GM23248 (cell line): ENCODE measurements at regions not wholly inside any gene's neighbourhood (a gene's known extent, or its start where the extent isn't known, plus 50 kb on each side); places are given as distances from the start of the nearest gene placed in this dataset.

Source experiments
- DNase-seq: peaks from one replicate; pipeline ENCODE4 v3.0.0-alpha.2; 2015
- H2AFZ ChIP-seq: fragments of 200-600 bp; sonication (generic); 2 replicates; pipeline ENCODE4 v1.6.1; 2016; ENCODE audit warnings: antibody characterized with exemption
- H3F3A ChIP-seq: fragments of 200-600 bp; sonication (generic); 2 replicates; pipeline ENCODE4 v1.6.1; 2016; ENCODE audit warnings: mild to moderate bottlenecking, antibody characterized with exemption, mixed run types; ENCODE audit not compliant: insufficient read depth
- H3K27ac ChIP-seq: fragments of 200-600 bp; sonication (generic); 2 replicates; pipeline ENCODE4 v1.5.1; 2016; ENCODE audit warnings: mild to moderate bottlenecking
- H3K27me3 ChIP-seq: fragments of 200-600 bp; sonication (generic); replicated peaks from 2 replicates; pipeline ENCODE4 v1.6.1; 2016; ENCODE audit warnings: mild to moderate bottlenecking; ENCODE audit not compliant: insufficient read depth
- H3K36me3 ChIP-seq: fragments of 200-600 bp; sonication (generic); 2 replicates; pipeline ENCODE4 v1.6.1; 2016; ENCODE audit warnings: low read depth, mild to moderate bottlenecking
- H3K4me1 ChIP-seq: fragments of 200-600 bp; sonication (generic); 2 replicates; pipeline ENCODE4 v1.6.1; 2016; ENCODE audit warnings: mild to moderate bottlenecking; ENCODE audit not compliant: insufficient read depth
- H3K4me2 ChIP-seq: fragments of 200-600 bp; sonication (generic); one replicate; pipeline ENCODE4 v1.6.1; 2016; ENCODE audit warnings: mild to moderate bottlenecking; ENCODE audit not compliant: unreplicated experiment
- H3K4me3 ChIP-seq: fragments of 200-600 bp; sonication (generic); 2 replicates; pipeline ENCODE4 v1.5.1; 2016; ENCODE audit warnings: mild to moderate bottlenecking
- H3K79me2 ChIP-seq: fragments of 200-600 bp; sonication (generic); 2 replicates; pipeline ENCODE4 v1.6.1; 2016; ENCODE audit warnings: mild to moderate bottlenecking; ENCODE audit not compliant: insufficient read depth
- H3K9ac ChIP-seq: fragments of 200-600 bp; sonication (generic); 2 replicates; pipeline ENCODE4 v1.6.1; 2016; ENCODE audit warnings: mild to moderate bottlenecking
- H3K9me2 ChIP-seq: fragments of 200-600 bp; sonication (generic); 2 replicates; pipeline ENCODE4 v1.6.1; 2016; ENCODE audit warnings: mixed run types, mild to moderate bottlenecking, moderate library complexity; ENCODE audit not compliant: insufficient read depth
- H3K9me3 ChIP-seq: fragments of 200-600 bp; sonication (generic); one replicate; pipeline ENCODE4 v1.6.1; 2017; ENCODE audit warnings: low read depth
- H4K20me1 ChIP-seq: fragments of 200-600 bp; sonication (generic); 2 replicates; pipeline ENCODE4 v1.6.0; 2016; ENCODE audit not compliant: insufficient read depth
- EZH2 ChIP-seq: fragments of 200-600 bp; sonication (generic); IDR thresholded peaks from 2 replicates; pipeline ENCODE4 v1.6.1; 2018; ENCODE audit warnings: antibody characterized with exemption, mild to moderate bottlenecking; ENCODE audit not compliant: insufficient read depth, poor library complexity, severe bottlenecking
- EZH2phosphoT487 ChIP-seq: fragments of 200-600 bp; sonication (generic); IDR thresholded peaks from 2 replicates; pipeline ENCODE4 v1.6.1; 2018; ENCODE audit warnings: antibody characterized with exemption, moderate library complexity, mild to moderate bottlenecking, low read depth; ENCODE audit not compliant: insufficient read depth
- WGBS, 2 experiments: methylation state at CpG; one replicate each; pipeline ENCODE4 v1.1.6; 2015 to 2017; ENCODE audit warnings: low lambda C conversion rate in 2 of 2, low coverage in 1 of 2; ENCODE audit errors: missing lambda C conversion rate in 2 of 2; 5-methylcytosine and 5-hydroxymethylcytosine counted together
- in situ Hi-C: fragments of 300-500 bp; cut with MboI; formaldehyde crosslinking; loops from 2 replicates; pipeline ENCODE4 v1.15.0; 2020

DNA sequence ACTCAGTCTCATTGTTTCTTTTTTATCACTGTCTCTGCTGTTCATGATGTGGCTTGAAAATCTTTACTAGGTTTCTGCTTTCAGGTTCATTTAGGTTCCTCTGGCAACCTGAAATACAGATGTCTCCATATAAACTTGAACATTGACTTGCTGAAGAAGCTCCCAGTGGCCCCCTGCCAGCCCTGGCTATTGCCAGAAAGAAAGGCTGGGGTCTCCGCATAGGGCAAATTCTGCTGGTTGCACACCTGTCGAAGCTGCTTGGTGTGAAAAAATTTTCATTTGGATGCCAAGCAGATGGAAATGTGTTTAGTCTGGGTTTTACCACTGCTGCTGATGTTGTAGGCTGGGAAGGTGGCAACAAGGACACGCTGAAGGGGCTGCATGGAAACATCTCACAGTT is 826.7 kb upstream of the GHITM start:
- no peaks in the 10 kb centered on the region for H3K27me3 ChIP-seq
- no peak overlapping the region for H3K27ac ChIP-seq
- no peaks in the 10 kb centered on the region for H3F3A ChIP-seq
- no peaks in the 10 kb centered on the region for H3K9me3 ChIP-seq
- H3K79me2 ChIP-seq, result no peaks in the 10 kb centered on the region
- H3K36me3 ChIP-seq, result no peaks in the 10 kb centered on the region
- H2AFZ ChIP-seq, result no peak overlapping the region
- H3K4me3 ChIP-seq, result no peak overlapping the region
- no peaks in the 10 kb centered on the region for H3K9me2 ChIP-seq
- TF ChIP-seq EZH2 (no peak), EZH2phosphoT487 (no peak)
- no peak overlapping the region for H3K9ac ChIP-seq
- H3K4me1 ChIP-seq, result no peaks in the 10 kb centered on the region
- in situ Hi-C loops, result no loop called here
- no peak overlapping the region for H3K4me2 ChIP-seq
- no peaks in the 10 kb centered on the region for H4K20me1 ChIP-seq
- DNase-seq, result no peak
- WGBS, 2 experiments, result 14 to 17% methylated on average over 3 of the region's 3 CpGs

DNA sequence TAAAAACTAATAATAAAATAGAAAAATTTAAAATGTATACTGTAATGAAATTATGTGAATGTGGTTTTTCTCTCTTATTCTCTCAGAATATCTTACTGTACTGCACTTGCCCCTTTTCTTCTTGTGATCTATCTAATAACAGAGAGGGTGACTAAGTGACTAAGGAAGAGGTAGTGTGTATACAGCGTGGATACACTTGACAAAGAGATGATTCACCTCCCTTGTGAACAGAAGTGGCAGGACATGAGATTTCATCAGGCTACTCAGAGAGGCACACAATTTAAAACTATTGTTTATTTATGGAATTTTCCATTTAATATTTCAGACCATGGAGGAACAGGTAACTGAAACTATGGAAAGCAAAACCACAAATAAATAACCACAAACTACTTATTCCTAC is 806.6 kb upstream of the GHITM start:
- WGBS, 2 experiments, result 7 to 13% methylated on average over 1 of the region's 1 CpG
- no peaks in the 10 kb centered on the region for H3K9me3 ChIP-seq
- H3K4me2 ChIP-seq, result no peak overlapping the region
- in situ Hi-C loops, result no loop called here
- no peak overlapping the region for H2AFZ ChIP-seq
- H3K9ac ChIP-seq, result no peak overlapping the region
- H3K4me3 ChIP-seq, result no peak overlapping the region
- no peaks in the 10 kb centered on the region for H3F3A ChIP-seq
- no peak for TF ChIP-seq EZH2phosphoT487
- no peak for TF ChIP-seq EZH2
- no peaks in the 10 kb centered on the region for H3K4me1 ChIP-seq
- no peaks in the 10 kb centered on the region for H3K9me2 ChIP-seq
- H3K27me3 ChIP-seq, result no peaks in the 10 kb centered on the region
- H3K27ac ChIP-seq, result no peak overlapping the region
- H4K20me1 ChIP-seq, result no peaks in the 10 kb centered on the region
- DNase-seq, result no peak
- H3K36me3 ChIP-seq, result no peaks in the 10 kb centered on the region
- no peaks in the 10 kb centered on the region for H3K79me2 ChIP-seq

DNA sequence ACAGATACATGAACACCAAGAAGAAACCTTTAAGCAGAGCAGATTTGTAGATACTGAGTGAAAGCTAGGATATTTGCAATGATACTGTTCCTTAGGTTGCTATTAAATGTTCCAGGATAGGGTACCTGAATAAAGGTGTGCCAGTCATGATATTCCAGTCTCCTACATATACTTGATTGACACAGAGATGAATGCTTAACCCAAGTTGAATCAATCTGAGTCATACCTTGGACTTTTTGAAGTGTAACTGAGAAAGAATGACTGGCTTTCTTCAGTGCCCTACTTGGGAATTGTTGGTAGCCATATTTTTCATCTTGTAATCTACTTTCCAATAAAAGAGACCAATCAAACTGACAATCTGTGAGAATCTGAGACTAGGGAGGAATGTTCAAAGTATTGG is 805.7 kb upstream of the GHITM start:
- H3K27me3 ChIP-seq, result no peaks in the 10 kb centered on the region
- no peaks in the 10 kb centered on the region for H3K79me2 ChIP-seq
- in situ Hi-C loops, result no loop called here
- no peaks in the 10 kb centered on the region for H3K9me2 ChIP-seq
- no peaks in the 10 kb centered on the region for H4K20me1 ChIP-seq
- no peaks in the 10 kb centered on the region for H3K36me3 ChIP-seq
- no peak overlapping the region for H3K4me3 ChIP-seq
- no peak overlapping the region for H2AFZ ChIP-seq
- TF ChIP-seq EZH2, result no peak
- TF ChIP-seq EZH2phosphoT487, result no peak
- no peaks in the 10 kb centered on the region for H3K9me3 ChIP-seq
- H3K4me1 ChIP-seq, result no peaks in the 10 kb centered on the region
- H3K27ac ChIP-seq, result no peak overlapping the region
- H3K9ac ChIP-seq, result no peak overlapping the region
- H3F3A ChIP-seq, result no peaks in the 10 kb centered on the region
- no peak overlapping the region for H3K4me2 ChIP-seq
- DNase-seq, result no peak

DNA sequence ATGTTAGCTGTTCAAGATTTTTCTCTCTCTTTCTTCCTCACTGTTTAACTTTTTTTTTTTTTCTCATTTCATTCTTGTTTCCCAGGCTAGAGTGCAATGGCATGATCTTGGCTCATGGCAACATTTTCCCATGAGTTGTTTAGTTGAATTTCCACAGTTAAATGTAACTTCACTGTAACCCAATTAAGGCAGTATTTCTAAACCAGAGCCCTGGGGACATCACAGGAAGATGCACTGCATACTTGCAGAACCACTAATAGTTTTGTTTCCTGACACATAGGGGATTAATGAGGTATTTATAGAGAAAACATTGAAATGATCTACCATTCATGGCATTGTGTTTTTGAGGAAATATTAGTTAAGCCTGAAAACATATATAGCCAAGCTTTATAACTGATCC is 795.6 kb upstream of the GHITM start:
- Histone ChIP-seq H3K79me2 (no peaks in the 10 kb centered on the region), H3K4me2 (no peak overlapping the region), H3K9ac (no peak overlapping the region), H3K36me3 (no peaks in the 10 kb centered on the region), H3K9me2 (no peaks in the 10 kb centered on the region), H3K27ac (no peak overlapping the region), H3K27me3 (no peaks in the 10 kb centered on the region), H3F3A (no peaks in the 10 kb centered on the region), H3K4me3 (no peak overlapping the region), H3K9me3 (no peaks in the 10 kb centered on the region), H4K20me1 (no peaks in the 10 kb centered on the region), H3K4me1 (no peaks in the 10 kb centered on the region), H2AFZ (no peak overlapping the region)
- in situ Hi-C loops, result no loop called here
- no peak for DNase-seq
- TF ChIP-seq EZH2phosphoT487 (no peak), EZH2 (no peak)

DNA sequence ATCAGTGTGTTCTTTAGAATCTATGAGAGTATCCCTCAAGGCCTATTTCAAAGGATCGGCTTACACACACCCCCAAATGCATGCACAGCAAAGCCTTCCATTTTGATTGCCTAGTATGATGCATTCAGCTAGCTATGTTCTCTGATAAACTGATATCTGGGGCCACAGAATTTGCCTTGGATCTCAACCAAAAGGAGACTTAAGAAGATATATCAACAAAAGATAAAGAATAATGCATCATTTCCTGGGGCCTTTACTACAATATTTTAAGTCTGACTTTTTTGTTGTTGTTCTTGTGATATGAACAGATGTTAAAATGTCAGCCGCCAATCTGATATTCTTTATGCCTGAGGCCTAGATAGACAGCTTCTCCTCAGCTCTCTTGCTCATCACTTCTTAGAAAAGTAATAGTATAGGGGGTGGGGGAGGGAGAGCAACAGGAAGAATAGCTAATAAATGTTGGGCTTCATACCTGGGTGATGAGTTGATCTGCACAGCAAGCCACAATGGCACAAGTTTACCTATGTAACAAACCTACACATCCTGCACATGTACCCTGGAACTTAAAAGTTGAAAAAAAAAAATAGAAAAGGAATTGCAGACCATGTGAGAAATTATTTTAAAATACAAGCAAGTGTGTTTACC is 792.9 kb upstream of the GHITM start:
- no peaks in the 10 kb centered on the region for H3F3A ChIP-seq
- in situ Hi-C loops, result no loop called here

More for the DNA sequence above, 792.9 kb upstream of the GHITM start:
- Histone ChIP-seq H3K79me2 (no peaks in the 10 kb centered on the region), H3K27ac (no peak overlapping the region), H3K9me3 (no peaks in the 10 kb centered on the region), H3K4me3 (no peak overlapping the region), H3K4me2 (no peak overlapping the region), H3K27me3 (no peaks in the 10 kb centered on the region), H3K4me1 (no peaks in the 10 kb centered on the region), H3K9ac (no peak overlapping the region), H2AFZ (no peak overlapping the region), H3K9me2 (no peaks in the 10 kb centered on the region), H4K20me1 (no peaks in the 10 kb centered on the region), H3K36me3 (no peaks in the 10 kb centered on the region)
- 29 to 41% methylated on average over 2 of the region's 2 CpGs for WGBS, 2 experiments
- TF ChIP-seq EZH2 (no peak), EZH2phosphoT487 (no peak)
- DNase-seq, result no peak
